Gastrocnemius medialis (tissue), 4 donors: ENCODE measurements at regions not wholly inside any gene's neighbourhood (a gene's known extent, or its start where the extent isn't known, plus 50 kb on each side); places are given as distances from the start of the nearest gene placed in this dataset.

Experiments used
- ATAC-seq, 2 donors: fragments of 150-250 bp; one replicate each; pipeline ENCODE4 v1.9.1; 2016
- DNase-seq, 2 donors: peaks; one replicate each; pipeline ENCODE4 v3.0.0-alpha.2; 2019
- H3K27ac ChIP-seq, 4 donors: fragments of 200-600 bp; sonication (generic); 1 replicate in 1 of 4; 2 replicates in 3 of 4; pipeline ENCODE4 v1.5.1; 2016 to 2018; ENCODE audit warnings: mild to moderate bottlenecking in 2 of 4, moderate library complexity in 1 of 4
- H3K27me3 ChIP-seq, 3 donors: fragments of 200-600 bp; sonication (generic) in 2 of 3; 1 replicate in 1 of 3; 2 replicates in 2 of 3; pipeline versions ENCODE4 v1.5.1 to v1.6.0; 2016 to 2019; ENCODE audit warnings: mild to moderate bottlenecking in 1 of 3, moderate library complexity in 1 of 3
- H3K36me3 ChIP-seq, 2 donors: fragments of 200-600 bp; sonication (generic) in 1 of 2; one replicate each; pipeline ENCODE4 v1.5.1; 2017 to 2018
- H3K4me1 ChIP-seq, 2 donors: fragments of 200-600 bp; sonication (generic) in 1 of 2; one replicate each; pipeline ENCODE4 v1.5.1; 2016 to 2017; ENCODE audit warnings: mild to moderate bottlenecking in 2 of 2
- H3K4me3 ChIP-seq, 4 donors: fragments of 200-600 bp; sonication (generic) in 3 of 4; 1 replicate in 1 of 4; 2 replicates in 3 of 4; pipeline ENCODE4 v1.5.1; 2016 to 2019; ENCODE audit warnings: mild to moderate bottlenecking in 2 of 4
- H3K9me3 ChIP-seq, 3 donors: fragments of 200-600 bp; sonication (generic) in 2 of 3; 1 replicate in 1 of 3; 2 replicates in 2 of 3; pipeline ENCODE4 v1.5.1; 2016 to 2019
- POLR2A ChIP-seq, 2 donors: fragments of 450-650 bp; IDR thresholded peaks; one replicate each; pipeline ENCODE4 v1.6.1; 2017; ENCODE audit warnings: antibody characterized with exemption in 2 of 2, mild to moderate bottlenecking in 2 of 2, moderate library complexity in 2 of 2
- in situ Hi-C, 4 donors: fragments of 200-750 bp; cut with MboI; loops; one replicate each; pipeline versions ENCODE4 v1.15.0 to v1.8.0; 2017; ENCODE audit warnings: low sequenced_read_pairs in 4 of 4
- intact Hi-C: fragments of 100-400 bp; cut with DNase I; formaldehyde crosslinking; loops from one replicate; pipeline ENCODE4 v1.15.1; 2023; ENCODE audit warnings: low total_unique reads
- TF ChIP-seq, protein P1 (sequence below), 5 experiments: fragments of 450-650 bp in 3 of 5; fragments of 200-600 bp in 2 of 5; sonication (generic) in 2 of 5; IDR thresholded peaks in 4 of 5; conservative IDR thresholded peaks in 1 of 5; 1 replicate in 4 of 5; 2 replicates in 1 of 5; pipeline ENCODE4 v1.5.1; 2016 to 2019; ENCODE audit warnings: antibody characterized with exemption in 5 of 5, mild to moderate bottlenecking in 3 of 5, moderate library complexity in 3 of 5

DNA sequence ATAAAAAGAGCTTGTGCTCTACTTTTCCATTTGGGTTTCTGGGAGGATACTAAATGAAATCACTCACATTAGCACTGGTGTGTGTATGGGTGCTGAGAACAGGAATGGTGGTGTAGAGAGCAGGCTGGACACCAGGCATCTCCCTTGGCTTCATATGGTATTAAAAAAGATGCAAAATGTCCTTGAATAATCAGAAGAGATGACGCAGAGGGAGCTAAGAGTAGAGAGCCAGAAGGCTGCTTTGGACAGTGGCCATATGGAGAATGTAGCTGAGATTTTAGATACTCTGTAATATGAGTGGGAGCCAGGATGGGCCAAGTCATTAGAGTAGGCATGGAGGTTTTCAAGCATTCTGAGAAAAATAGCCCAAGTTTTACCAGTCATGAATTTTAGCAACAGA, 112.3 kb upstream of the ZRANB2 start:
- no peaks in the 10 kb centered on the region for H3K9me3 ChIP-seq
- ATAC-seq = no peak
- in situ Hi-C loops = no loop called here
- no peak overlapping the region for H3K4me3 ChIP-seq
- TF ChIP-seq, protein P1, sequence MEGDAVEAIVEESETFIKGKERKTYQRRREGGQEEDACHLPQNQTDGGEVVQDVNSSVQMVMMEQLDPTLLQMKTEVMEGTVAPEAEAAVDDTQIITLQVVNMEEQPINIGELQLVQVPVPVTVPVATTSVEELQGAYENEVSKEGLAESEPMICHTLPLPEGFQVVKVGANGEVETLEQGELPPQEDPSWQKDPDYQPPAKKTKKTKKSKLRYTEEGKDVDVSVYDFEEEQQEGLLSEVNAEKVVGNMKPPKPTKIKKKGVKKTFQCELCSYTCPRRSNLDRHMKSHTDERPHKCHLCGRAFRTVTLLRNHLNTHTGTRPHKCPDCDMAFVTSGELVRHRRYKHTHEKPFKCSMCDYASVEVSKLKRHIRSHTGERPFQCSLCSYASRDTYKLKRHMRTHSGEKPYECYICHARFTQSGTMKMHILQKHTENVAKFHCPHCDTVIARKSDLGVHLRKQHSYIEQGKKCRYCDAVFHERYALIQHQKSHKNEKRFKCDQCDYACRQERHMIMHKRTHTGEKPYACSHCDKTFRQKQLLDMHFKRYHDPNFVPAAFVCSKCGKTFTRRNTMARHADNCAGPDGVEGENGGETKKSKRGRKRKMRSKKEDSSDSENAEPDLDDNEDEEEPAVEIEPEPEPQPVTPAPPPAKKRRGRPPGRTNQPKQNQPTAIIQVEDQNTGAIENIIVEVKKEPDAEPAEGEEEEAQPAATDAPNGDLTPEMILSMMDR (IDR thresholded peaks at IDR 0.05 in 4 of 5, conservative IDR thresholded peaks at IDR 0.05 in 1 of 5) = no peak
- no peak for TF ChIP-seq POLR2A (IDR thresholded peaks at IDR 0.05)
- H3K4me1 ChIP-seq = no peaks in the 10 kb centered on the region
- no peak for DNase-seq
- no peaks in the 10 kb centered on the region for H3K36me3 ChIP-seq
- H3K27me3 ChIP-seq = no peaks in the 10 kb centered on the region
- H3K27ac ChIP-seq = no peak overlapping the region
- intact Hi-C loops = no loop called here

DNA sequence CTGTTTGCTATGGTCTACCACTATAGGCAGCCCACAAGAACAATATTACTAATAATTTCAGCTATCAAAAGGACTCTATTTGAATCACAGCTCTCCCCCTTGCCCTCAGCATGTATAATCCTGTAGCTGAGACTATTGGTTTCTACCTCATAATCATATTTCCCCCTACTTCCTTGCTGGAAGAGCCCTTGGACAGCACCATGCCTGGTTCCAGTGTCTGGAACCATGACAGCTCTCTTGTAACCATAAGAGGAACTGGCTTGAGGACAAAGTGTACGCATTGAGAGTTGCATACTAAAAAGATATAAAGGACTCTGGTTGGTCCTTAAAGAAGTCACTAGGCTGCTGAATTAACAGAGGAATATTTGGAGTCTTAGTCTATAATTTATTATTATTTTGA, 110.7 kb upstream of the ZRANB2 start:
- Histone ChIP-seq H3K9me3 (no peaks in the 10 kb centered on the region), H3K4me3 (no peak overlapping the region), H3K36me3 (no peaks in the 10 kb centered on the region), H3K27me3 (no peaks in the 10 kb centered on the region), H3K4me1 (no peaks in the 10 kb centered on the region), H3K27ac (no peak overlapping the region)
- in situ Hi-C loops = no loop called here
- TF ChIP-seq, protein P1 (IDR thresholded peaks at IDR 0.05 in 4 of 5, conservative IDR thresholded peaks at IDR 0.05 in 1 of 5) = no peak
- TF ChIP-seq POLR2A (IDR thresholded peaks at IDR 0.05) = no peak
- intact Hi-C loops = no loop called here
- ATAC-seq (no peak), DNase-seq (no peak)

DNA sequence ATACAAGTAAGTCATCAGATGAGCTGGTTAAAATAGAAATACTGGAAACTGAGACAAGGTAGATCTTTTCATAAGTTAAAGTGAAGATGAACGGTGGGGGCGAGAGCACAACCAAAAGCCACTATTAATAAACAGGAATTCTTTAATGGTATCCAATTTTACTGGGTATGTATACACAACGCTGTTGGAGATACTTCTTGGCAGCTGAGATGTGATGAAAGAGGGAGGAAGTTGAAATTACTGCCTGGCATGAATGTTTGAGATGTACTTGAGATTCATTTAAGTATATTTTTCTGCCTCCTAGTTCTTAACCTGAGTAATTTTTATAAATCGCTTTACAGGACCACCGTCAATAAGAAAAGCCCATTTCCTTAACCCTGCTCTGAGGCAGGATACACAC, 110.0 kb upstream of the ZRANB2 start:
- no peak for TF ChIP-seq POLR2A (IDR thresholded peaks at IDR 0.05)
- TF ChIP-seq, protein P1 (IDR thresholded peaks at IDR 0.05 in 4 of 5, conservative IDR thresholded peaks at IDR 0.05 in 1 of 5) = no peak
- intact Hi-C loops = no loop called here
- Histone ChIP-seq H3K27ac (no peak overlapping the region), H3K27me3 (no peaks in the 10 kb centered on the region), H3K4me3 (no peak overlapping the region), H3K4me1 (no peaks in the 10 kb centered on the region), H3K36me3 (no peaks in the 10 kb centered on the region), H3K9me3 (no peaks in the 10 kb centered on the region)
- DNase-seq (no peak), ATAC-seq (no peak)
- in situ Hi-C loops = no loop called here

DNA sequence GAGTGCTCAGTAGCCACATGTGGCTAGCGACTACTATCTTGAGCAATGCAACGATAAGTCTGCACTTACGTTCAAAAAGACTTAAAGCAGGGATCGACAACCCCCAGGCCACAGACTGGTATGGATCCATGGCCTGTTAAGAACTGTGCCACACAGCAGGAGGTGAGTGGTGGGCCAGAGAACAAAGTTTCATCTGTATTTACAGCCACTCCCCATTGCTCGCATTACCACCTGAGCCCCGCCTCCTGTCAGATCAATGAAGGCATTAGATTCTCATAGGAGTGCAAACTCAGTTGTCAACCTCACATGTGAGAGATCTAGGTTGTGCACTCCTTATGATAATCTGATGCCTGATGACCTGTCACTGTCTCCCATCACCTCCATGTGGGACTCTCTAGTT, 103.6 kb upstream of the ZRANB2 start:
- TF ChIP-seq, protein P1 (IDR thresholded peaks at IDR 0.05 in 4 of 5, conservative IDR thresholded peaks at IDR 0.05 in 1 of 5) = no peak
- no peak for TF ChIP-seq POLR2A (IDR thresholded peaks at IDR 0.05)
- no peaks in the 10 kb centered on the region for H3K36me3 ChIP-seq
- ATAC-seq = no peak
- no peak overlapping the region for H3K27ac ChIP-seq
- no peak overlapping the region for H3K4me3 ChIP-seq
- in situ Hi-C loops (no loop called here), intact Hi-C loops (no loop called here)
- no peaks in the 10 kb centered on the region for H3K4me1 ChIP-seq
- H3K9me3 ChIP-seq = no peaks in the 10 kb centered on the region
- DNase-seq = no peak
- no peaks in the 10 kb centered on the region for H3K27me3 ChIP-seq

DNA sequence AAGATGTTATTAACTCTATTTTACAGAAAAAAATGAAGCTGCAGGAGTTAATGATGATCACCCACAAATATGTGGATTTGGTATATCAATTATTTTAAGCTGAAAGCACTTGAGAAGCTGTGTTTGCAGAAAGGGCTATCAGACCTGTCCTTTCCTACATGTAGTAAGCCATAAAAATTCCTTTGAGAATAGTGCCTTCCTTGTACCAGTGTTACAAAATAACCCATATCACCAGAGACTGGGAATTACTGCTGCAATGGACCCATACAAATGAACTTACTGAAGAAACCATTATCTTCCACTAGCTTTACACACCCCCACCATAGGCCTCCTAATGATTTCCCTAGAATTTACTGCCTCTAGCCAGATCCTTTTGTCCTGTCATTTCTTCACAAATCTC, 99.2 kb upstream of the ZRANB2 start:
- no peaks in the 10 kb centered on the region for H3K27me3 ChIP-seq
- H3K27ac ChIP-seq = no peak overlapping the region
- no peaks in the 10 kb centered on the region for H3K9me3 ChIP-seq
- ATAC-seq = no peak
- intact Hi-C loops = no loop called here
- in situ Hi-C loops = no loop called here
- no peak overlapping the region for H3K4me3 ChIP-seq
- no peak for DNase-seq
- no peak for TF ChIP-seq POLR2A (IDR thresholded peaks at IDR 0.05)
- H3K4me1 ChIP-seq = no peaks in the 10 kb centered on the region
- H3K36me3 ChIP-seq = no peaks in the 10 kb centered on the region
